ENCODE measurements at regions not wholly inside any gene's neighbourhood (a gene's known extent, or its start where the extent isn't known, plus 50 kb on each side); places are given as distances from the start of the nearest gene placed in this dataset.

DNA sequence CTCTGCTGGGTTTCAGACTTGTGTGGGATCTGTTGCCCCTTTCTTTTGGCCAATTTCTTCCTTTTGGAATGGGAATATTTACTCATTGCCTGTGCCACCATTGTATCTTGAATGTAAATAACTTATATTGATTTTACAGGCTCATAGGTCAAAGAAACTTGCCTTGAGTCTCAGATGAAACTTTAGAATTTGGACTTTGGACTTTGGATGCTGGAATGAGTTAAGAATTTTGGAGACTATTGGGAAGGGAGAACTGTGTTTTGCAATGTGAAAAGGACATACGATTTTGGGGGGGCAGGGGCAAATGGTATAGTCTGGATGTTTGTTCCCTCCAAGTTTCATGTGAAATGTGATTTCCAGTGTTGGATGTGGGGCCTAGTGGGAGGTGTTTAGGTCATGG, 62.6 kb upstream of the TNFRSF21 start:
- TF ChIP-seq, protein P1, sequence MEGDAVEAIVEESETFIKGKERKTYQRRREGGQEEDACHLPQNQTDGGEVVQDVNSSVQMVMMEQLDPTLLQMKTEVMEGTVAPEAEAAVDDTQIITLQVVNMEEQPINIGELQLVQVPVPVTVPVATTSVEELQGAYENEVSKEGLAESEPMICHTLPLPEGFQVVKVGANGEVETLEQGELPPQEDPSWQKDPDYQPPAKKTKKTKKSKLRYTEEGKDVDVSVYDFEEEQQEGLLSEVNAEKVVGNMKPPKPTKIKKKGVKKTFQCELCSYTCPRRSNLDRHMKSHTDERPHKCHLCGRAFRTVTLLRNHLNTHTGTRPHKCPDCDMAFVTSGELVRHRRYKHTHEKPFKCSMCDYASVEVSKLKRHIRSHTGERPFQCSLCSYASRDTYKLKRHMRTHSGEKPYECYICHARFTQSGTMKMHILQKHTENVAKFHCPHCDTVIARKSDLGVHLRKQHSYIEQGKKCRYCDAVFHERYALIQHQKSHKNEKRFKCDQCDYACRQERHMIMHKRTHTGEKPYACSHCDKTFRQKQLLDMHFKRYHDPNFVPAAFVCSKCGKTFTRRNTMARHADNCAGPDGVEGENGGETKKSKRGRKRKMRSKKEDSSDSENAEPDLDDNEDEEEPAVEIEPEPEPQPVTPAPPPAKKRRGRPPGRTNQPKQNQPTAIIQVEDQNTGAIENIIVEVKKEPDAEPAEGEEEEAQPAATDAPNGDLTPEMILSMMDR (IDR thresholded peaks at IDR 0.05; ENCODE audit: low read depth, low read length), result no peak
- DNase-seq (ENCODE audit: low read depth, low spot score), result no peak
- H3K4me3 ChIP-seq (ENCODE audit: low read depth, low read length), result no peak overlapping the region
- in situ Hi-C loops (cut with HindIII; ENCODE audit: low sequenced_read_pairs), result no loop called here

DNA sequence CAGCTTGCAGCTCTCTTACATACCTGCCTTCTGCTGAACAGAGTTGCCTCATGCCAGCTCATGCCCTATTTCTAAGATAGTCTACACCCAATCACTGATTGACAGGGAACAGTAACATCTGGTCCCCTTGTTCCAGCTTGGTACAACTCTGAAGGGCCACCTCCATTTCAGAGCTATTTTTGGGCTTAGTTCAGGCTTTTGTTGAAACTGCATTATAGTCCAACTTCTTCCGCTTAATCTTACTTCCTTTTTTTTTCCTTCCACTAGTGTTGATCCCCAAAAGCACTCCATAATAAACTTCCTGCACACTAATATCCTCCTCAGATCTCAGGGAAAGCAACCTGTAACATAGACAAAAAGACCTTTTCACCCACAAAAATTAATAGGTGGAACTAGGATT, 65.7 kb upstream of the TNFRSF21 start:
- in situ Hi-C loops (cut with HindIII; ENCODE audit: low sequenced_read_pairs), result no loop called here
- DNase-seq (ENCODE audit: low read depth, low spot score), result no peak
- TF ChIP-seq, protein P1 (IDR thresholded peaks at IDR 0.05; ENCODE audit: low read depth, low read length), result no peak
- no peak overlapping the region for H3K4me3 ChIP-seq (ENCODE audit: low read depth, low read length)

DNA sequence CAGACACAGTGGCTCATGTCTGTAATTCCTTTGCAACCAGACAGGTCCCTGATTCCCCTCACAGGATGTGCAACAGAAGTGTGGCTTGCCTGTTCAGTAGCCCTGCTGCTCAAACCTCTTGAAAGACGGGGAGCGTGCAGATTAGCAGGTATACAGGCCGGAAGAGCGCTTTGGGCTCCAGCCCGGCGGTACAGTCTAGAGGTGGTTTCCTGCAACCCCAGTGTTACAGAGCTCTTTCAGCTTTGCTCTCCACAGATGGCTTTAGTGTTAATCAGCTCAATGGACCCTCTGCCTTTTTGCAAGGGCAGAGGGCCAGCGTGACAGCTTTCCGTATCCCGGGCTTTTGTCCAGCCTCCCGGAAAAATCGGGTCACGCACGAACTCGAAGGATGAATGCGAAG, 67.2 kb upstream of the TNFRSF21 start:
- TF ChIP-seq, protein P1 (IDR thresholded peaks at IDR 0.05; ENCODE audit: low read depth, low read length), result no peak
- in situ Hi-C loops (cut with HindIII; ENCODE audit: low sequenced_read_pairs), result no loop called here
- no peak overlapping the region for H3K4me3 ChIP-seq (ENCODE audit: low read depth, low read length)
- DNase-seq (ENCODE audit: low read depth, low spot score), result no peak

DNA sequence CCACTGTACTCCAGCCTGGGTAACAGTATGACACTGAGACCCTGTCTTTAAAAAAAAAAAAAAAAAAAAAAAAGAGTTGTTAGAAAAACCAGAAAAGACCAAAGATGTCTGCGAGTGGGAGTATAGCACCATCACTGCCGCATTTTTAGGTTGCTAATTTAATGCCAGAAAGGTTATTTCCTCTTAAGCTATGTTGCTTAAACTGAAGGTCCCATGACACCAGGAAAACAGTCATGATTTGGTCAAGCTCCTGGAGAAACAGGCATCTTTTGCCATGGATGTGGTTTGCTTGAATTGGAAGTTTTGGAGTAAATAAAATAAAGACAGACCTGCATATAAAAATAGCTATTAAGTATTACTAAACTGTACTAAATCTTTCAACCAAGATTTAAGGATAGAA, 68.3 kb upstream of the TNFRSF21 start:
- H3K4me3 ChIP-seq (ENCODE audit: low read depth, low read length), result no peak overlapping the region
- TF ChIP-seq, protein P1 (IDR thresholded peaks at IDR 0.05; ENCODE audit: low read depth, low read length), result no peak
- DNase-seq (ENCODE audit: low read depth, low spot score), result no peak
- in situ Hi-C loops (cut with HindIII; ENCODE audit: low sequenced_read_pairs), result no loop called here

DNA sequence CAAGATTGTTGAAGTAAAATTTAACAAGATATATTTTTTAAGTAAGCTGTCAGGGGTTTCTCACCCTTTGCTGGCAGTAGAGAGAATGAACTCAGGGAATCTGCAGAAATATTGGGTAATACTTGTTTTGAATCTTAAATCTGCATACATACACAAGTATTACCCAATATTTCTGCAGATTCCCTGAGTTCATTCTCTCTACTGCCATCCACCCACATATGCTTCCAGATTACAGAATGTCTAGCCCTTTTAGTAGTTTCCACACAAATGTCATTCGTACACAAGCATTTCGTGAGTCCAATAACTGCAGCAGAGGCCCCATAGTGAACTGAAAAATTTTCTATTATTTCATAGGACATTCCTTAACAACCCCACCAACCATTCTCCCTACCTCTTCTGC, 69.6 kb upstream of the TNFRSF21 start:
- no peak overlapping the region for H3K4me3 ChIP-seq (ENCODE audit: low read depth, low read length)
- no peak for DNase-seq (ENCODE audit: low read depth, low spot score)
- in situ Hi-C loops (cut with HindIII; ENCODE audit: low sequenced_read_pairs), result no loop called here
- TF ChIP-seq, protein P1 (IDR thresholded peaks at IDR 0.05; ENCODE audit: low read depth, low read length), result no peak

DNA sequence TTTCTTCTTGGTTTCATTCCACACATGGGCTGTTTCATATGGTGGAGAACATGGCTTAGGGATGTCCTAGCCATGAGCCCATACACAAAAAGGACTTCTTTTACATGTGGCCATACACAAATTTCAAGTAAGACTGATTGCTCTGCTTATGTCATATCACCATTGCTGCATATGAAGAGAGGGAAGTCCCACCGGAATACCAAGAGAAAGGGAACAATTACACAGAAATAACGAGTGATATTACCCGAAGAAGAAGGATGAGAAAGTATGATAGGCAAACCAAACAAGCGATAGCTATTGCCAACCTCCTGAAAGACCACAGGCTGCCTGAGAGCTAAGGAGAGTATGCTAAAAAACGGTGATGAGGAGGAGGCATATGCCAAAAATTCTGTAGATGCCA, 70.5 kb upstream of the TNFRSF21 start:
- in situ Hi-C loops (cut with HindIII; ENCODE audit: low sequenced_read_pairs), result no loop called here
- no peak for DNase-seq (ENCODE audit: low read depth, low spot score)
- TF ChIP-seq, protein P1 (IDR thresholded peaks at IDR 0.05; ENCODE audit: low read depth, low read length), result no peak
- H3K4me3 ChIP-seq (ENCODE audit: low read depth, low read length), result no peak overlapping the region

DNA sequence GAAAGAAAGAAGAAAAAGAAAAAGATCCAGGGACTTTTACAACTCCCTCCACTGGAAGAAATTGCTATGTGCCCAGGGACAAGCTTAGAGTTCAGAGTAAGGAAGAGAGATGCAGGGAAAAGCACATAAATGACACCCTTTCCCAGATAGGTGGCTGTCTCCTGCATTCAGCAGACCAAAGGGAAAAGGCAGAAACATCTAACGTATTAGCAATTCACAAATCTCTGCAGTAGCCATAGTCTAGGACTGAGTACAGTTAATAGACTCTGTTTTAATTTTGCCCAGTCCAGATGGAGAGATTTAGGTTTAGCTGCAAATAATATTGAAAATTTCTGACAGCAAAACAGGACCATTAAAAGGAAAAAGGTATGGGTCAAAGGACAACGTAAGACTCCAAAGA, 71.3 kb upstream of the TNFRSF21 start:
- no peak for DNase-seq (ENCODE audit: low read depth, low spot score)
- TF ChIP-seq, protein P1 (IDR thresholded peaks at IDR 0.05; ENCODE audit: low read depth, low read length), result no peak
- H3K4me3 ChIP-seq (ENCODE audit: low read depth, low read length), result no peak overlapping the region
- in situ Hi-C loops (cut with HindIII; ENCODE audit: low sequenced_read_pairs), result no loop called here
